ENCODE measurements at regions not wholly inside any gene's neighbourhood (a gene's known extent, or its start where the extent isn't known, plus 50 kb on each side); places are given as distances from the start of the nearest gene placed in this dataset.

DNA sequence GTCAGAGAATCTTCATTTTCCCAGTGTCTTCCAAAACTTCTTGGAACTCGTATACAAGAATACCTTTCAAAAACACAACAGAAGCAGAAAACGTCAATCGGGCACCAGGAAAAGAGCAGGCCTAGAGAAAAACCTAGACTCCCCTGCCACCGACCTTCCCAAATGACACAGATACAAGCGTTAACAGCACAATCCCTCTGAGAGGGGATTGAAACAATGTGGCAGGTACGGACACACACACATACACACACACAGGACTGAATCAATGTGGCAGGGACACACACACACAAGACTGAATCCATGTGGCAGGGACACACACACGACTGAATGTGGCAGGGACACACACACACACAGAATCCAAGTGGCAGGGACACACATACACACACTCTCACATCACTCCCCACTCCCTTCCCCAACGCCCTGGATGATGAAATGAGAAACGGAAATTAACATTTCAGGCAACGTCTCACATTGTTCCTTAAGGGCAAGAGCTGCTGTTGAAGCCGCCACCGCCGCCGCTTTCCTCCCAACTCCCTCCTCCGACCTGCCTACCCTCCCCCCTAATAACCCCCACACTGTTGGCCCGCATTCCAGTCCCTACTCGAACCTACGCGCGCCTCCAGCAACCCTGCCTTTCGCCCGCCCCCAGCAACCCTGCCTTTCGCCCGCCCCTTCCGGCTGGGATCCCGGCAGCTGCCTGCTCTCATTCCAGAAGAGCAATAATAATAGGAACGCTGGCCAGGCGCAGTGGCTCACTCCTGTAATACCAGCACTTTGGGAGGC lies 302.1 kb upstream of the HSFY2 start:
- no peaks in the 10 kb centered on the region for H3K4me1 ChIP-seq (ENCODE audit: control insufficient read depth, insufficient read depth, low read length)
- H3K27me3 ChIP-seq (ENCODE audit: control insufficient read depth, insufficient read depth, low read length), result no peaks in the 10 kb centered on the region
- no peaks in the 10 kb centered on the region for H3K9me3 ChIP-seq (ENCODE audit: control insufficient read depth, insufficient read depth, low read length)
- no peak overlapping the region for H3K4me3 ChIP-seq (ENCODE audit: low read depth, low read length)
- H3K27ac ChIP-seq (ENCODE audit: low read depth, low read length), result no peak overlapping the region
- no CpG with 5 or more reads among the region's 28 CpGs for WGBS (ENCODE audit: insufficient coverage)
- peak in 1 of 6 donors; percentile 86 for DNase-seq (ENCODE audit: low read depth in 4 of 6, low spot score in 6 of 6)
- no peaks in the 10 kb centered on the region for H3K36me3 ChIP-seq (ENCODE audit: control insufficient read depth, insufficient read depth, low read length)

DNA sequence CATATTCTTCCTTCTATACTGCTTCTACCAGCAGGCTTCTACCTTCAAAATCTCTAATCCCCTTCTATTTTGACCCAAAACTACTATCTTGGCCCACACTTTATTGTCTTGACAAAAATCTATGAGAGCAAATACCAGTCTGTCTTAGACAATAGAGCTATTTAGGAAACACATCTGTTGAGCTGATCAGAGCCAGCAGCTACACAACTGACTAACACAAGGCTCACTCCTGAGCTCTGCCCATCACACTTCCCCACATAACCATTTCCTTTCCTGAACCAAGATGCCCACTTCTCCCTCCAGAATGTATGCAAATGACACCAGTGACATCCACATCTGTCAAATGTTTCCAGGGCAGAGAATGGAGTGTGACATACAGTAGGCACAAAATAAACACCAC lies 293.9 kb upstream of the HSFY2 start:
- H3K4me1 ChIP-seq (ENCODE audit: control insufficient read depth, insufficient read depth, low read length), result no peaks in the 10 kb centered on the region
- H3K27ac ChIP-seq (ENCODE audit: low read depth, low read length), result no peak overlapping the region
- no peak for DNase-seq (ENCODE audit: low read depth in 4 of 6, low spot score in 6 of 6)
- no peaks in the 10 kb centered on the region for H3K27me3 ChIP-seq (ENCODE audit: control insufficient read depth, insufficient read depth, low read length)
- H3K36me3 ChIP-seq (ENCODE audit: control insufficient read depth, insufficient read depth, low read length), result no peaks in the 10 kb centered on the region
- H3K4me3 ChIP-seq (ENCODE audit: low read depth, low read length), result no peak overlapping the region
- no peaks in the 10 kb centered on the region for H3K9me3 ChIP-seq (ENCODE audit: control insufficient read depth, insufficient read depth, low read length)

- no CpG with 5 or more reads among the region's 9 CpGs for WGBS (ENCODE audit: insufficient coverage)
Observed at GRCh38 chrY:19066447-19067190, 293.1 kb upstream of the HSFY2 start.

DNA sequence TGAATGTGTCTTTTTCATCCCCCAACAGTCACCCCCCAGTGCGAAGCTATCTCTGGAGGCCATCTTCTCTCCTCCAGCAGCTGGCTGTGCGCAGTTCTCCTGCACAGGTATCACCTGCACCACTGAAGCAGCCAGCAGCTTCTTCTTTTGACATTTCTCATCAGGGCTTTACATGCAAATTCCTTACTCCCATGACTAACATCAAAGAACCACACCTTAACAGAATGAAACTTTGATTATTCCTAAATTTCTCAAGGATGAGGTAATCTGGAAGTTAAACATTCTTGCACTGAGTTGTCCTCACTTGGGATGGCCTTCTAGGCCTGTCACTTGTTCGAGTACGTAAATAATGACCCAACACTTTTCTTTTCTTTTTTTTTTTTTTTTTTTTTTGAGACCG lies 291.6 kb upstream of the HSFY2 start:
- Histone ChIP-seq H3K4me3 (ENCODE audit: low read depth, low read length) (no peak overlapping the region), H3K27me3 (ENCODE audit: control insufficient read depth, insufficient read depth, low read length) (no peaks in the 10 kb centered on the region), H3K36me3 (ENCODE audit: control insufficient read depth, insufficient read depth, low read length) (no peaks in the 10 kb centered on the region), H3K9me3 (ENCODE audit: control insufficient read depth, insufficient read depth, low read length) (no peaks in the 10 kb centered on the region), H3K4me1 (ENCODE audit: control insufficient read depth, insufficient read depth, low read length) (no peaks in the 10 kb centered on the region), H3K27ac (ENCODE audit: low read depth, low read length) (no peak overlapping the region)
- DNase-seq (ENCODE audit: low read depth in 4 of 6, low spot score in 6 of 6), result no peak
- no CpG with 5 or more reads among the region's 5 CpGs for WGBS (ENCODE audit: insufficient coverage)

More at GRCh38 chrY:19066447-19067190, 293.1 kb upstream of the HSFY2 start:
- Histone ChIP-seq H3K9me3 (ENCODE audit: control insufficient read depth, insufficient read depth, low read length) (no peaks in the 10 kb centered on the region), H3K36me3 (ENCODE audit: control insufficient read depth, insufficient read depth, low read length) (no peaks in the 10 kb centered on the region), H3K27me3 (ENCODE audit: control insufficient read depth, insufficient read depth, low read length) (no peaks in the 10 kb centered on the region), H3K27ac (ENCODE audit: low read depth, low read length) (no peak overlapping the region), H3K4me3 (ENCODE audit: low read depth, low read length) (no peak overlapping the region), H3K4me1 (ENCODE audit: control insufficient read depth, insufficient read depth, low read length) (no peaks in the 10 kb centered on the region)
- no peak for DNase-seq (ENCODE audit: low read depth in 4 of 6, low spot score in 6 of 6)

DNA sequence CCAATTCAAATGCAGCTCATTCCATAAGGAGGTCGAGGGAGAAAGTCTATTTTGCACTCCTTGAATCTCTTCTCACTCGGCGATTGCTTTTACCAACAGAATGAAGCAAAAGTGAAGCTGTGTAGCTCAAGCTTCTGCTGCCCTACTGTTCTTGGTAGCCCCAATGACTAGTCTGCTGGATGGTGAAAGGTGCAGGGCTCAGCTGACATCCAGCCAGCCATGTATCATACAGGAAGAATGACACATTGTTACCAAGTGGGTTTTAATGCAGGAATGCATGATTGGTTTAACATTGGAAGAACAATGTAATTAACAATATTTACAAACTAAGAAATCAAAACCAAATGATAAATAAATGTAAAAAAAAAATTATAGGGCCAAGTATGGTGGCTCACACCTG lies 286.2 kb upstream of the HSFY2 start:
- no peak overlapping the region for H3K4me3 ChIP-seq (ENCODE audit: low read depth, low read length)
- no peaks in the 10 kb centered on the region for H3K4me1 ChIP-seq (ENCODE audit: control insufficient read depth, insufficient read depth, low read length)
- no peaks in the 10 kb centered on the region for H3K9me3 ChIP-seq (ENCODE audit: control insufficient read depth, insufficient read depth, low read length)
- WGBS (ENCODE audit: insufficient coverage), result no CpG with 5 or more reads among the region's 3 CpGs
- H3K27ac ChIP-seq (ENCODE audit: low read depth, low read length), result no peak overlapping the region
- H3K27me3 ChIP-seq (ENCODE audit: control insufficient read depth, insufficient read depth, low read length), result no peaks in the 10 kb centered on the region
- H3K36me3 ChIP-seq (ENCODE audit: control insufficient read depth, insufficient read depth, low read length), result no peaks in the 10 kb centered on the region
- DNase-seq (ENCODE audit: low read depth in 4 of 6, low spot score in 6 of 6), result no peak

GRCh38 chrY:19058831-19059370 lies 285.4 kb upstream of the HSFY2 start:
- DNase-seq (ENCODE audit: low read depth in 4 of 6, low spot score in 6 of 6), result no peak
- WGBS (ENCODE audit: insufficient coverage), result no CpG with 5 or more reads among the region's 4 CpGs
- H3K27me3 ChIP-seq (ENCODE audit: control insufficient read depth, insufficient read depth, low read length), result no peaks in the 10 kb centered on the region
- H3K4me1 ChIP-seq (ENCODE audit: control insufficient read depth, insufficient read depth, low read length), result no peaks in the 10 kb centered on the region
- no peak overlapping the region for H3K4me3 ChIP-seq (ENCODE audit: low read depth, low read length)
- H3K36me3 ChIP-seq (ENCODE audit: control insufficient read depth, insufficient read depth, low read length), result no peaks in the 10 kb centered on the region
- no peaks in the 10 kb centered on the region for H3K9me3 ChIP-seq (ENCODE audit: control insufficient read depth, insufficient read depth, low read length)
- no peak overlapping the region for H3K27ac ChIP-seq (ENCODE audit: low read depth, low read length)

GRCh38 chrY:19056138-19056469 lies 282.6 kb upstream of the HSFY2 start:
- no peak overlapping the region for H3K4me3 ChIP-seq (ENCODE audit: low read depth, low read length)
- H3K4me1 ChIP-seq (ENCODE audit: control insufficient read depth, insufficient read depth, low read length), result no peaks in the 10 kb centered on the region
- no peak overlapping the region for H3K27ac ChIP-seq (ENCODE audit: low read depth, low read length)
- no peak for DNase-seq (ENCODE audit: low read depth in 4 of 6, low spot score in 6 of 6)
- H3K9me3 ChIP-seq (ENCODE audit: control insufficient read depth, insufficient read depth, low read length), result no peaks in the 10 kb centered on the region
- no CpG with 5 or more reads among the region's 1 CpG for WGBS (ENCODE audit: insufficient coverage)
- no peaks in the 10 kb centered on the region for H3K27me3 ChIP-seq (ENCODE audit: control insufficient read depth, insufficient read depth, low read length)
- H3K36me3 ChIP-seq (ENCODE audit: control insufficient read depth, insufficient read depth, low read length), result no peaks in the 10 kb centered on the region

DNA sequence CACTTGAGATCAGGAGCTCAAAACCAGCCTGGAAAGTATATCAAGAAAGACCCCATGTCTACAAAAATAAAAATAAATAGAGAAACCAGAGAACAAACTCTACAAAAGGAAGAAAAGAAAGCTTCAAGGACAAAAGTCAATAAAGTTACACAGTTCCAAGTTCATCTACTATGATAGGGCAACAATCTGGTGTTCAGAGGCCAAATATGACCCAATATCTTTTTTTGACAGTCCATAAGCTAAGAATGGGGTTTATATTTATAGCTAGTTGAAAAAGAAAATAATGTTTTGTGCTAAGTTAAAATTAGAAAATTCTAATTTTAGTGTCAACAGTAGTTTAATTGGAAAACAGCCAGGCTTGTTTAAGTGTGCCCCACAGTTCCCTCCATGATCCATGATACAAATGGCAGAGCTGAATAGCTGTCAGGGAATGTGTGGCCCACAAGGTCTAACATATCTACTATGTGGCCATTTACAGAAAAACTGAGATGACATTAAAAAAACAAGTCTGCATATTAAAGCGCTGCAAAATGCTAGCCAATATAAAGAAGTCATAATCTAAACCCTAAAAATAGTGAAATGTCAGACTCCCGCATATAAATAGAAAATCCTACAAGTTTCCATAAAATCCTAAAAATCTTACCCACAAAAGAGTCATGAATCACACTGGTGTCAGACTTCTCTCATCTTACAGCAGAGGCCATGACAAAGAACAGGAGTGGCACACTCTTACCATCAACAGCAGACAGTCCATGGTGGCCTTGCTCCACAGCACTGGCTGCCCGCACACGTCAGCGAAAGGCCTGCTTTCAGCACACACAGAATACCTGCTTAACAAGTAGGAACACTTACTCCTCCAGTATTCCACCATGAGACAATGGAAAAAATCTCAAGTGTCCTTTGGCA lies 281.9 kb upstream of the HSFY2 start:
- no peaks in the 10 kb centered on the region for H3K36me3 ChIP-seq (ENCODE audit: control insufficient read depth, insufficient read depth, low read length)
- no peaks in the 10 kb centered on the region for H3K9me3 ChIP-seq (ENCODE audit: control insufficient read depth, insufficient read depth, low read length)
- H3K4me3 ChIP-seq (ENCODE audit: low read depth, low read length), result no peak overlapping the region
- WGBS (ENCODE audit: insufficient coverage), result no CpG with 5 or more reads among the region's 5 CpGs
- no peak for DNase-seq (ENCODE audit: low read depth in 4 of 6, low spot score in 6 of 6)
- no peaks in the 10 kb centered on the region for H3K4me1 ChIP-seq (ENCODE audit: control insufficient read depth, insufficient read depth, low read length)
- H3K27me3 ChIP-seq (ENCODE audit: control insufficient read depth, insufficient read depth, low read length), result no peaks in the 10 kb centered on the region
- H3K27ac ChIP-seq (ENCODE audit: low read depth, low read length), result no peak overlapping the region

- no peaks in the 10 kb centered on the region for H3K9me3 ChIP-seq (ENCODE audit: control insufficient read depth, insufficient read depth, low read length)
- no peaks in the 10 kb centered on the region for H3K27me3 ChIP-seq (ENCODE audit: control insufficient read depth, insufficient read depth, low read length)
- no peak overlapping the region for H3K4me3 ChIP-seq (ENCODE audit: low read depth, low read length)
- no peaks in the 10 kb centered on the region for H3K36me3 ChIP-seq (ENCODE audit: control insufficient read depth, insufficient read depth, low read length)
- H3K27ac ChIP-seq (ENCODE audit: low read depth, low read length), result no peak overlapping the region
- no CpG with 5 or more reads among the region's 5 CpGs for WGBS (ENCODE audit: insufficient coverage)
- DNase-seq (ENCODE audit: low read depth in 4 of 6, low spot score in 6 of 6), result no peak
- H3K4me1 ChIP-seq (ENCODE audit: control insufficient read depth, insufficient read depth, low read length), result no peaks in the 10 kb centered on the region
Observed at GRCh38 chrY:19053806-19054205, 280.3 kb upstream of the HSFY2 start.
